HL-60 (cell line): ENCODE measurements at regions not wholly inside any gene's neighbourhood (a gene's known extent, or its start where the extent isn't known, plus 50 kb on each side); places are given as distances from the start of the nearest gene placed in this dataset.

Source experiments
- DNase-seq, 2 experiments: peaks; one replicate each; pipeline ENCODE4 v3.0.0-alpha.2; 2010 to 2020; ENCODE audit warnings: low read depth in 1 of 2, low spot score in 1 of 2
- H3K27ac ChIP-seq: fragments of 250-450 bp; sonication (Bioruptor Pico); replicated peaks from 2 replicates; pipeline ENCODE4 v1.5.1; 2020; ENCODE audit warnings: mild to moderate bottlenecking, moderate library complexity
- H3K27me3 ChIP-seq: fragments of 250-450 bp; sonication (Bioruptor Pico); 2 replicates; pipeline ENCODE4 v1.5.1; 2021; ENCODE audit warnings: mild to moderate bottlenecking, moderate library complexity; ENCODE audit not compliant: insufficient read depth, poor library complexity, severe bottlenecking
- H3K4me3 ChIP-seq: replicated peaks from 2 replicates; pipeline ENCODE4 v1.5.1; 2011; ENCODE audit warnings: mild to moderate bottlenecking, control low read depth, low read length; ENCODE audit not compliant: insufficient read depth
- GABPA ChIP-seq: IDR thresholded peaks from 2 replicates; pipeline ENCODE4 v1.6.1; 2012; ENCODE audit warnings: low read depth
- POLR2AphosphoS5 ChIP-seq: IDR thresholded peaks from 2 replicates; pipeline ENCODE4 v1.6.1; 2012; ENCODE audit warnings: low read depth
- SPI1 ChIP-seq: IDR thresholded peaks from 2 replicates; pipeline ENCODE4 v1.6.1; 2012; ENCODE audit warnings: low read depth, mild to moderate bottlenecking, borderline replicate concordance
- TF ChIP-seq, protein P1 (sequence below): IDR thresholded peaks from one replicate; pipeline ENCODE4 v1.5.1; 2011; ENCODE audit warnings: low read length, control low read depth, inconsistent platforms; ENCODE audit not compliant: insufficient read depth
- TF ChIP-seq, protein P2 (sequence below): IDR thresholded peaks from 2 replicates; pipeline ENCODE4 v1.6.1; 2012; ENCODE audit warnings: low read depth; ENCODE audit not compliant: insufficient replicate concordance

DNA sequence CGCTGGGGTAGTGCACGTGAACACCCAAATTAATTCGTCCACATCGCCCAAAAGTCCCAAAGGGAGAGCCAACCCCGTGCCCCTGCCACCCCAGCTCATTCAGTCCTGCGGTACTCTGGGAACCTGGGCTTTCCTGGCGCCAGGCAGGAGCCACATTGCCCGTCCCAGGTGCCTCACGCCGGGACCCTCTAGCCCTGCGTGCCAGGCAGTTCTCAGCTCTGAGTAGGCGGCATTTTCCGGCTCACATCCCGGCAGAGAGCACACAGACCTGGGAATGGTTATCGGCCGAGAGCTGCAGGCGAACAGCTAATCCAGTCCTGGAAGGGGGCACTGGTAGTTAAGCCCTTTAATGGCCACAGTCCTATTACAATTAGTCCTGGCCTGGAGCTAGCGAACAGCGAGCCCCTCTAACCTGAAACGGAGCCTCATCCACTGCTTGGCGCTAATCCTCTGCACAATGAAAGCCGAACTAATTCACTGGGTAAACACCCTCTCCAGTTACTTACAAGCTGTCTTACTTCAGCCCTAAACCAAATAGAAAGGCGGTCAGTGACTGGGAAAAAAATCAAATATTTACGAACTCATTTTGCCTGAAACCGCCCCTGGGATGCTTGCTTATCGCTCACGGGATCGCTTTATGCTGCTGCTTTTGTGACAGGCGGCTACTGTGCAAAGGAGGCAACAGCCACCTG is 254.6 kb upstream of the SOX14 start:
- Histone ChIP-seq H3K4me3 (no peak overlapping the region), H3K27ac (no peak overlapping the region)
- DNase-seq, result no peak

DNA sequence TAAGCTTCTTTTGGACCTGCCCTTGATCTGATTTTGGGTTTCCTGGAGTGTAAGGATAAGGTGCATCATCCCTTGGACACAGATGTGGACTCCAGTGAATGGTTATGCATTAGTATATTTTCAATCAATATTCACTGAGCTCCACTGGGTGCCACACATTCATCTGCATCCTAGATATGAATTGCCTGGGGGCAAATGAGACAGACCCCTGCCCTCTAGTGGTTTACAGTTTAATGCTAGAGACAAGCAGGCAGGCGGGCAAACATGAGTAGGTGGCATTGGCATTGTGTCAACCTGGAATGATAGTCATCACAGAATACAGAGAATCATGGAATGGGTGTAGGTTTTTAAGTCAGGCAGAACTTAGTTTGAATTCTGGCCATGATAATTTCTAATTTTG is 252.5 kb upstream of the SOX14 start:
- no peak overlapping the region for H3K27ac ChIP-seq
- no peak for DNase-seq
- TF ChIP-seq, protein P1, sequence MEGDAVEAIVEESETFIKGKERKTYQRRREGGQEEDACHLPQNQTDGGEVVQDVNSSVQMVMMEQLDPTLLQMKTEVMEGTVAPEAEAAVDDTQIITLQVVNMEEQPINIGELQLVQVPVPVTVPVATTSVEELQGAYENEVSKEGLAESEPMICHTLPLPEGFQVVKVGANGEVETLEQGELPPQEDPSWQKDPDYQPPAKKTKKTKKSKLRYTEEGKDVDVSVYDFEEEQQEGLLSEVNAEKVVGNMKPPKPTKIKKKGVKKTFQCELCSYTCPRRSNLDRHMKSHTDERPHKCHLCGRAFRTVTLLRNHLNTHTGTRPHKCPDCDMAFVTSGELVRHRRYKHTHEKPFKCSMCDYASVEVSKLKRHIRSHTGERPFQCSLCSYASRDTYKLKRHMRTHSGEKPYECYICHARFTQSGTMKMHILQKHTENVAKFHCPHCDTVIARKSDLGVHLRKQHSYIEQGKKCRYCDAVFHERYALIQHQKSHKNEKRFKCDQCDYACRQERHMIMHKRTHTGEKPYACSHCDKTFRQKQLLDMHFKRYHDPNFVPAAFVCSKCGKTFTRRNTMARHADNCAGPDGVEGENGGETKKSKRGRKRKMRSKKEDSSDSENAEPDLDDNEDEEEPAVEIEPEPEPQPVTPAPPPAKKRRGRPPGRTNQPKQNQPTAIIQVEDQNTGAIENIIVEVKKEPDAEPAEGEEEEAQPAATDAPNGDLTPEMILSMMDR, result no peak
- no peak for TF ChIP-seq SPI1
- TF ChIP-seq, protein P2, sequence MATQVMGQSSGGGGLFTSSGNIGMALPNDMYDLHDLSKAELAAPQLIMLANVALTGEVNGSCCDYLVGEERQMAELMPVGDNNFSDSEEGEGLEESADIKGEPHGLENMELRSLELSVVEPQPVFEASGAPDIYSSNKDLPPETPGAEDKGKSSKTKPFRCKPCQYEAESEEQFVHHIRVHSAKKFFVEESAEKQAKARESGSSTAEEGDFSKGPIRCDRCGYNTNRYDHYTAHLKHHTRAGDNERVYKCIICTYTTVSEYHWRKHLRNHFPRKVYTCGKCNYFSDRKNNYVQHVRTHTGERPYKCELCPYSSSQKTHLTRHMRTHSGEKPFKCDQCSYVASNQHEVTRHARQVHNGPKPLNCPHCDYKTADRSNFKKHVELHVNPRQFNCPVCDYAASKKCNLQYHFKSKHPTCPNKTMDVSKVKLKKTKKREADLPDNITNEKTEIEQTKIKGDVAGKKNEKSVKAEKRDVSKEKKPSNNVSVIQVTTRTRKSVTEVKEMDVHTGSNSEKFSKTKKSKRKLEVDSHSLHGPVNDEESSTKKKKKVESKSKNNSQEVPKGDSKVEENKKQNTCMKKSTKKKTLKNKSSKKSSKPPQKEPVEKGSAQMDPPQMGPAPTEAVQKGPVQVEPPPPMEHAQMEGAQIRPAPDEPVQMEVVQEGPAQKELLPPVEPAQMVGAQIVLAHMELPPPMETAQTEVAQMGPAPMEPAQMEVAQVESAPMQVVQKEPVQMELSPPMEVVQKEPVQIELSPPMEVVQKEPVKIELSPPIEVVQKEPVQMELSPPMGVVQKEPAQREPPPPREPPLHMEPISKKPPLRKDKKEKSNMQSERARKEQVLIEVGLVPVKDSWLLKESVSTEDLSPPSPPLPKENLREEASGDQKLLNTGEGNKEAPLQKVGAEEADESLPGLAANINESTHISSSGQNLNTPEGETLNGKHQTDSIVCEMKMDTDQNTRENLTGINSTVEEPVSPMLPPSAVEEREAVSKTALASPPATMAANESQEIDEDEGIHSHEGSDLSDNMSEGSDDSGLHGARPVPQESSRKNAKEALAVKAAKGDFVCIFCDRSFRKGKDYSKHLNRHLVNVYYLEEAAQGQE, result no peak
- TF ChIP-seq POLR2AphosphoS5, result no peak
- no peak for TF ChIP-seq GABPA
- H3K4me3 ChIP-seq, result no peak overlapping the region
- peaks cover 2% of the 10 kb centered on the region for H3K27me3 ChIP-seq

More for the DNA sequence above, 254.6 kb upstream of the SOX14 start:
- TF ChIP-seq POLR2AphosphoS5 (no peak), SPI1 (no peak), GABPA (no peak)
- TF ChIP-seq, protein P1, result no peak
- TF ChIP-seq, protein P2, result no peak
- peaks cover 2% of the 10 kb centered on the region for H3K27me3 ChIP-seq

DNA sequence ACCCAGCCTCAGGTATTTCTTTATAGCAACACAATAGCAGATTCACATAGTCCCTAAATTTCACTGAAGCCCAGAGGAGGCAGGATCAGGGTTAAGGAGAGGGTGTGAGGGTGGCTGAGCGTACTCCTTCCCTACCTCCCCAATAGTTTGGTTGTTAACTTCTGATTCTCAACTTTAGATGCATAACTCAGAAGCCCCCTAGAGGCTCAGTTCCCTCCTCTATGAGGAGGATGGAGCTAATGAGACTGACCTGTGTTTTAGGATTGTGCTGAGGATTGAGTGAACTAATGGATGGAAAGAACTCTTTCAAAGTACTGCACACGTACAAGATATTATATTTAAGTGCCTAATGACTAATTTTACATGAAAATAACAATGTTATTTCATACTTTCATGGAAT is 249.3 kb upstream of the SOX14 start:
- H3K27ac ChIP-seq, result no peak overlapping the region
- TF ChIP-seq, protein P2, result no peak
- TF ChIP-seq SPI1, result no peak
- TF ChIP-seq POLR2AphosphoS5, result no peak
- TF ChIP-seq, protein P1, result no peak
- no peak for TF ChIP-seq GABPA
- DNase-seq, result no peak
- peaks cover 2% of the 10 kb centered on the region for H3K27me3 ChIP-seq
- H3K4me3 ChIP-seq, result no peak overlapping the region
